Stimulated activated CD4-positive, alpha-beta T cell treated with anti-CD3 and anti-CD28 coated beads, Interleukin-2, amount 100 ng/mL, for 48 hours (primary cell): ENCODE measurements at regions not wholly inside any gene's neighbourhood (a gene's known extent, or its start where the extent isn't known, plus 50 kb on each side); places are given as distances from the start of the nearest gene placed in this dataset.
"Not testable (repeated sequence)": the region's sequence is repeated elsewhere in the genome, so short reads cannot be mapped to it uniquely, and the experiment has no call there.

ENCODE experiments used
- DNase-seq, 2 donors: peaks; one replicate each; pipeline ENCODE4 v3.0.0-alpha.2; 2020

DNA sequence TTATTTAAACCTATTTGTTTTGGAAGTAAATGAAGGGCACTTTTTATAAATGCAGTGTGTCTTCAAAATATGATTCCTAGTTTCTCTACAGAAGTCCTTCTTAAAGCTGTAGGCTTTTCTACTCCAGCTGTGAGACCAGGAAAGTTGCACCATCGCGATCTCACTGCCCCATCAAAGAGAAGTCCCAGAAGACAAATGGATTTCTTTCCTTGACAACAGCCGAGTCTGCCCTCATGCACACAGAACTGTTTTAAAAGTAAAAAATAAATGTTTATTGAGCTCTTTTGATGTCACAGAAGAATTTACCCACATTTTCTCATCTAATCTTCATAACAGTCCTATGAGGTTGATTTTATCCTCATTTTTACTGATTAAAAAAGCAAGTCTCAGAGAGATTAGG, 324.4 kb upstream of the NT5E start:
- DNase-seq, result no peak

GRCh38 chr6:85124472-85125354, 325.2 kb upstream of the NT5E start:
- DNase-seq, result no peak

DNA sequence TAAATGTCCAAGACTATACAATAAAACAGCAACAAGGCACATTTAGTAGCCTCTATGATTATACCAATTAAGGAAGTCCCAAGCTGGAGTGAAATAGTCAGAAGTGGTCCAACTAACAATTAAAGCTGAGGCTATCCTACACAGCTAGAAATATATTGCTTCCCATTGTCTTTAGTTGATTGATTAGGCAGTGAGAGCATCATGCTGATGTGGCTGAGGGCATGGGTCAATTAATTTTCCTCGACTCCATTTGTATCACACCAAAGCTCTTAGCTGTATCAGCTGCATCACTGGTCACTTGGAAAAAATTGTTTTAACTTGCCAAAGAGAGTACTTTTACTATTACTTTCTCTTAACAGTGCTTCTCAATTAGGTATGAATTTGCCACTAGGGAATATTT, 328.7 kb upstream of the NT5E start:
- no peak for DNase-seq

- DNase-seq, result no peak
Measured at GRCh38 chr6:85118652-85119235, 331.1 kb upstream of the NT5E start.

GRCh38 chr6:85118233-85118632, 331.6 kb upstream of the NT5E start:
- no peak for DNase-seq

DNA sequence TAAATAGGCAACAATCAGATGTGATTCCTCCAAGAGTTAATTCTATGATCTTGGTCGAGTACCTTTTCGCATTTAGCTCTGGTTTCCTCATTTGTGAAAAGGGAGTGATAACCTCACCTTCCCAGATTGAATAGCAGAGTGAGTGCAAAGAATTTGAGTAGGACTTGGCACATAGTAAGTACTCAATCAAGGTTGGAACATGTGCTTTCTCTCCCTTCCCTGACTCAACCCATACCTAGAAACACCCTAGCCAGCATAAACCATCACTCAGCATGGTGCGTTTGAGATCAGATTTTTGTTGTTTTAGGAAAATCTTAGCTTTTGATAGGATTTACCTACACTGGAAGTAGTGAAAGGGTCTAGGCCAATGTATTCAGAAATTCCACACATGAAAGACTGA, 333.4 kb upstream of the NT5E start:
- DNase-seq, result no peak

- DNase-seq, result no peak
Measured at GRCh38 chr6:85115876-85116275, 334.0 kb upstream of the NT5E start.

DNA sequence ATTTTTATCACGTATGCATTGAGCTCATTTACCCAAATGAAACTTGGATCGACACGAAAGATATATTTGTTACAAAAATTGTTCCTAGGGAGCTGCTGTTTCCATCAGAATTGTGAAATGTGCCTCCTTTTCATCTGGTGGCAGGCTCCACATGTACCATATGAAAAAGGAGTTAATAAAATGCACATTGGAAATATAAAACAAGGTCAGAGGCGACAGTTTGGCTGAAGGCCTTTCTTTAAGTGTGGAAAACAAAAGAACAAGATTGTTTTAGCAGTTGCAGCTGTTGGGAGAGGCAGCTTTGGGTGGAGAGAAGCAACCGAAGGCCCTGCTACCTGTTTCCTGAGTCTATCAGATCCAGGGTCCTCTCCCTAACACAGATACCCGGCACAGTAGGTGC, 334.5 kb upstream of the NT5E start:
- no peak for DNase-seq

- DNase-seq, result no peak
Measured at GRCh38 chr6:85114581-85114935, 335.3 kb upstream of the NT5E start.

GRCh38 chr6:85113934-85114580, 335.8 kb upstream of the NT5E start:
- no peak for DNase-seq

GRCh38 chr6:85112540-85112939, 337.3 kb upstream of the NT5E start:
- no peak for DNase-seq

- no peak for DNase-seq
Measured at GRCh38 chr6:85111481-85112011, 338.3 kb upstream of the NT5E start.

- DNase-seq, result no peak
Measured at GRCh38 chr6:85110943-85111342, 338.9 kb upstream of the NT5E start.

GRCh38 chr6:85107701-85108100, 342.2 kb upstream of the NT5E start:
- no peak for DNase-seq

- DNase-seq, result no peak
Measured at GRCh38 chr6:85096976-85097375, 332.6 kb upstream of the TBX18 start.

- no peak for DNase-seq
Measured at GRCh38 chr6:85092226-85092625, 327.8 kb upstream of the TBX18 start.

DNA sequence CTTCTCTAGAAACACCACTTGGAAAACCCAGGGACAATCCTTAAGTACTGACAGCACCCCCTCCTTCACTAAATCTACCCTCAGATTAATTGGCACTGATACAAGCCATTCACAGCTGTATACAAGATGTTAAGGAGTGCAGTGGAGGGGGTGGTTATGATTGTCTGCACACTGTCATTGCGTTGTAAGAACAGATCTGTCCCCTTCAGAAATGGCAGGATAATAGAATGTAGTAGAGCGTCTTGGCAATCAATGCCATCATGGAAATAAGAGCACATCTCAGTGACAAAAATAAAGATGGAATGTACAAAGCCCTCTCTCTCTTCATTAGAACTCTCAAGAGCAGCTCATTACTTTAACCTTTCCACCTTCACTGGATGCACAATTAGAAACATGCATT, 324.9 kb upstream of the TBX18 start:
- no peak for DNase-seq

DNA sequence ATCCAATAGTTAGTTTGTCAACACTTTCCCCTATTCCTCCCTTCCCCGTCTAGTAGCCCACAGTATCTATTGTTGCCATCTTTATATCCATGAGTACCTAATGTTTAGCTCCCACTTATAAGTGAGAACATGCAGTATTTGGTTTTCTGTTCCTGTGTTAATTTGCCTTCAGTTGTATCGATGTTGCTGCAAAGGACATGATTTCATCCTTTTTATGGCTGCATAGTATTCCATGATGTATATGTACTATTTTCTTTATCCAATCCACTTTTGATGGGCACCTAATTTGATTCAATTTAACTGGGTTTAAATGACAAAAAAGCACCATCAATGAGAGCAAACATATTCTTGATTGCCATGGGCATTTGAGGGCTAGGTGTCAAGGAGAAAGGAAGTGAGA, 321.5 kb upstream of the TBX18 start:
- no peak for DNase-seq

GRCh38 chr6:85081102-85081501, 316.7 kb upstream of the TBX18 start:
- DNase-seq, result no peak

GRCh38 chr6:85079761-85080160, 315.4 kb upstream of the TBX18 start:
- DNase-seq, result no peak

DNA sequence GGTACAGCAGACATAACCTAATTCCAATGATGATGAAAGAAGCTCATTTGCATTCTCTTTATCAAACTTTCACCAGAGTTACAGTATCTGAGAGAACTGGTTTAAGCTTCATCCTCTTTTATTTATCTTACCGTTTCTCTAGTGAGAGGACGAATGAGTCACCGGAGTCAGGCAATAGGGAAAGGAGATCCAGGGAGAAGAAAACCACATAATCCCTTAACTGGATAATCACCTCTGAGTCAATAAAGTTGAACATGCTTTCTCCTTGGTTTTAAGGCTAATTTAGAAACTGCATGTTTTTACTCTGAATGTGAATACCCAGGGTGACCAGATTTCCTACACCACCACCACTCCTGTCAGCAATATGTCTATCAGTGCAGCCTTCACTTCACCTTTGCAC, 313.7 kb upstream of the TBX18 start:
- no peak for DNase-seq

DNA sequence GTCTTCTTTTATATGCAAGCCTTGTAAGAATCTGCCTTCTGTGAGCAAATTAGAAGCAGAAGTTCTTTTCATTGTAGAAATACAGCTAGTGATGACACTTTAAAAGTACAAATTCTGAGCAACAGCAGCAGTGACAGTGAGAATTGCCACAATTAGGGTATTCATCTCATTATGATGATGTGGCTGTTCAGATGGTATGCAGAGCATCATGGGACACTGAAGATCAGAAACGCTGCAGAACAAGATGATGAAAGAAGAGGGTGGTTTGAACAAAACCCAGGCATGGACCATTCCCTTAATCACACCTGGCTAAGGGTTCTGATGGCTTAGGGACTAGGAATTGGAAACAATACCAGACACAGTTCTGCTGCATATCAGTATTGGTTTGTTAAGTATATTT, 312.7 kb upstream of the TBX18 start:
- DNase-seq, result no peak

GRCh38 chr6:85071845-85072244, 307.4 kb upstream of the TBX18 start:
- DNase-seq, result not testable (repeated sequence)

DNA sequence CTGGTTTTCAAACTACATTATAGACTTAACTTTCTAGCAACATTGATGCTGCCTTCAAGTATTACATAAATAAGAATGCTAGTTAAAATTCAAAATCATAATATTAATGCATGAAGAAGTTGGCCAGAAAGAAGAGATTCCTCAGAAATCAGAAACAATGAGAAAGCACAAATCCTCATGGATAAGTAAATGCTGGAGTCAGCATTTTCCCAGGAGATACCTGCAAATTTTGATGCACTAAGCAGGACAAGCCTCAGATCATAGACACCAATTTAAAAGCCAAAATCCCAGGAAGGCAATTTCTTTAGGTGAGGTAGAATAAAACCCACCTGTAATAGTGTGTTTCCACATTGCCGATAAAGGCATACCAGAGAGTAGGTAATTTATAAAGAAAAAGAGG, 305.2 kb upstream of the TBX18 start:
- no peak for DNase-seq
